ENCODE measurements at regions not wholly inside any gene's neighbourhood (a gene's known extent, or its start where the extent isn't known, plus 50 kb on each side); places are given as distances from the start of the nearest gene placed in this dataset.

- TF ChIP-seq CTCF (IDR thresholded peaks at IDR 0.05) (no peak), EZH2phosphoT487 (IDR thresholded peaks at IDR 0.05) (no peak)
Observed at GRCh38 chr3:73273341-73273740, 211.9 kb downstream of the EBLN2 start.

Data from neural progenitor cell (in vitro differentiated cells).